AG09319 (cell line): ENCODE measurements at regions not wholly inside any gene's neighbourhood (a gene's known extent, or its start where the extent isn't known, plus 50 kb on each side); places are given as distances from the start of the nearest gene placed in this dataset.

ENCODE experiments used
- DNase-seq: peaks from one replicate; pipeline ENCODE4 v3.0.0-alpha.2; 2010; ENCODE audit warnings: low read depth; ENCODE audit errors: extremely low read depth
- CTCF ChIP-seq: IDR thresholded peaks from 2 replicates; pipeline ENCODE4 v1.5.1; 2011; ENCODE audit warnings: low read depth, mild to moderate bottlenecking, inconsistent platforms, low read length, moderate library complexity

- no peak for DNase-seq
- no peak for TF ChIP-seq CTCF
Observed at GRCh38 chr11:116300232-116300631, 472.6 kb downstream of the BUD13 start.

GRCh38 chr11:116294630-116295029 is 478.2 kb downstream of the BUD13 start:
- TF ChIP-seq CTCF, result no peak
- no peak for DNase-seq

- no peak for DNase-seq
- no peak for TF ChIP-seq CTCF
Observed at GRCh38 chr11:116287866-116288265, 484.9 kb downstream of the BUD13 start.

- DNase-seq, result no peak
- TF ChIP-seq CTCF, result no peak
Observed at GRCh38 chr11:116285026-116285425, 487.8 kb downstream of the BUD13 start.

- no peak for TF ChIP-seq CTCF
- no peak for DNase-seq
Observed at GRCh38 chr11:116283300-116283699, 489.5 kb downstream of the BUD13 start.

GRCh38 chr11:116282481-116282880 is 490.3 kb downstream of the BUD13 start:
- no peak for TF ChIP-seq CTCF
- DNase-seq, result no peak

GRCh38 chr11:116281173-116282160 is 491.3 kb downstream of the BUD13 start:
- DNase-seq, result no peak
- no peak for TF ChIP-seq CTCF
